HG03565 (cell line): ENCODE measurements at regions not wholly inside any gene's neighbourhood (a gene's known extent, or its start where the extent isn't known, plus 50 kb on each side); places are given as distances from the start of the nearest gene placed in this dataset.
"Not testable (repeated sequence)": the region's sequence is repeated elsewhere in the genome, so short reads cannot be mapped to it uniquely, and the experiment has no call there.

Source experiments
- ATAC-seq: cut with Tn5 transposase; IDR thresholded peaks from one replicate; pipeline ENCODE4 v1.9.1; 2021; ENCODE audit warnings: mild to moderate bottlenecking, moderate library complexity; ENCODE audit not compliant: unreplicated experiment

GRCh38 chr10:63675171-63675570 lies 154.0 kb downstream of the REEP3 start:
- ATAC-seq: no peak

GRCh38 chr10:63677001-63677400 lies 155.8 kb downstream of the REEP3 start:
- ATAC-seq: no peak

- ATAC-seq: not testable (repeated sequence)
These were observed 159.3 kb downstream of the REEP3 start for GRCh38 chr10:63680545-63680944.

GRCh38 chr10:63681993-63682697 lies 160.9 kb downstream of the REEP3 start:
- peak; percentile 65 for ATAC-seq

GRCh38 chr10:63682698-63683052 lies 161.5 kb downstream of the REEP3 start:
- ATAC-seq: not testable (repeated sequence)

GRCh38 chr10:63683223-63683622 lies 162.0 kb downstream of the REEP3 start:
- ATAC-seq: no peak

GRCh38 chr10:63683686-63684085 lies 162.5 kb downstream of the REEP3 start:
- ATAC-seq: no peak

GRCh38 chr10:63684257-63684936 lies 163.2 kb downstream of the REEP3 start:
- ATAC-seq: no peak

- ATAC-seq: peak; percentile 68
These were observed 168.6 kb downstream of the REEP3 start for GRCh38 chr10:63689768-63690167.

GRCh38 chr10:63692220-63692896 lies 171.2 kb downstream of the REEP3 start:
- no peak for ATAC-seq

GRCh38 chr10:63693021-63693420 lies 171.8 kb downstream of the REEP3 start:
- ATAC-seq: not testable (repeated sequence)

- ATAC-seq: no peak
These were observed 175.0 kb downstream of the REEP3 start for GRCh38 chr10:63696205-63696604.

- peak; percentile 62 for ATAC-seq
These were observed 177.0 kb downstream of the REEP3 start for GRCh38 chr10:63697956-63698786.

GRCh38 chr10:63698787-63699150 lies 177.6 kb downstream of the REEP3 start:
- no peak for ATAC-seq

GRCh38 chr10:63699785-63700613 lies 178.8 kb downstream of the REEP3 start:
- ATAC-seq: no peak

GRCh38 chr10:63700631-63701156 lies 179.5 kb downstream of the REEP3 start:
- ATAC-seq: no peak

- no peak for ATAC-seq
These were observed 180.9 kb downstream of the REEP3 start for GRCh38 chr10:63702092-63702491.

- no peak for ATAC-seq
These were observed 182.0 kb downstream of the REEP3 start for GRCh38 chr10:63703113-63703670.

- no peak for ATAC-seq
These were observed 182.6 kb downstream of the REEP3 start for GRCh38 chr10:63703740-63704345.
